SW 1271 (cell line): ENCODE measurements at regions not wholly inside any gene's neighbourhood (a gene's known extent, or its start where the extent isn't known, plus 50 kb on each side); places are given as distances from the start of the nearest gene placed in this dataset.

Experiments used
- DNase-seq, 2 experiments: peaks; one replicate each; lab custom pipeline; 2025; lab: John Stamatoyannopoulos, UW

- no peak for DNase-seq
These were observed 261.7 kb downstream of the GPD2 start for GRCh38 chr2:156697906-156698305.

DNA sequence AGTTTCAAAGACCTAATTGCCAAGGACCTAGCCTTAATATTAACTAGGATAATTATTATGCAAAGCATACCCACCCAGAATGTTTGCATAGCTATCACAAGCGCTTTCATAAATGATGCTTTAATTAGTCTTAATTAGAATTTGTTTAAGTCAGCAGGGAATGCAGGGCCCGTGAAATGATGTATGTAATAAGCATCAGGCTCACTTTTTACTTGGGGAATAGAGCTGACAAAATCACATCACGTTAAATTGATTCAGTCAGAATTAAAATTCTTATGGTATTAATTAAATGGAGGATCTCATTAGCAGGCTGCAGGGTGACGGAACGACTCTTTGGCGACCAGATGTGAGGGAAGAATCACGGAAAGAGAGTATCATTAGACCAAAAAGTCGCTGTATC is 264.5 kb downstream of the GPD2 start:
- no peak for DNase-seq

DNA sequence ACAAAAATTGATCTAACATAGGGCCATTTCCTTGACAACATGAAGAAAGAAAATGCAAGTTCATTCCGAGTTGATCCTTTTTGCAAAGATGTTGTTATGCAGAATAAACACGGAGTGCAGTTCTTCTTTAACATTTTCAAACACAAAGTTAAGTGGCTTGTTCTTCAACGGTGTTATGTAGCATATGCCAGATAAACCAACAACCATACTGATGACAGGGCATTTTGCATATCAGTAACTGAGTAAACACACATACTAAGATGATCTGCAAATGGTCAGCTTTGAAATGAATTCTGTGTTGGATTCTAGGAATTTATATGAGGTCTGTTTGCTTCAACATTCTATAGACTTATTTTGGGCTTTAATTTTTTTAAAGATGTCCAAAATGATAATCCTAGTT is 266.4 kb downstream of the GPD2 start:
- no peak for DNase-seq

DNA sequence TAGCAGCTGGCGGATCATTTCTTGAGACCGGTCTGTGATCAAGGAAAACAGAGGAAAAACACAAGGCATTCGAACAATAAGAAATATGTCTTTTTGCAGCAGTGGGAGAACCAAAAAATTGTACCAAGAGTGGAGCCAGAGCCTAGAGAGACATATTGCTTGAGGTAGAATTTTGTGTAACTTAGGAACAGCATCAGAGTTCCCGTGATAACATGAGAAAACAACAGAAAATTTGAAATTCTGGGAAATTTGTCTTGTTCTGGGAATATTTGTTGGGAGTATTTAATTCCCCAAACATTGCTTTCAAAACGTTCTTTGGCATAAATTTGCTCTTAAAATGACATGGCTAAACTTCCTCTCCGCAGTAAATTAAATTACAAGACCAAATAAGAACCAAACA is 267.5 kb downstream of the GPD2 start:
- DNase-seq = no peak

DNA sequence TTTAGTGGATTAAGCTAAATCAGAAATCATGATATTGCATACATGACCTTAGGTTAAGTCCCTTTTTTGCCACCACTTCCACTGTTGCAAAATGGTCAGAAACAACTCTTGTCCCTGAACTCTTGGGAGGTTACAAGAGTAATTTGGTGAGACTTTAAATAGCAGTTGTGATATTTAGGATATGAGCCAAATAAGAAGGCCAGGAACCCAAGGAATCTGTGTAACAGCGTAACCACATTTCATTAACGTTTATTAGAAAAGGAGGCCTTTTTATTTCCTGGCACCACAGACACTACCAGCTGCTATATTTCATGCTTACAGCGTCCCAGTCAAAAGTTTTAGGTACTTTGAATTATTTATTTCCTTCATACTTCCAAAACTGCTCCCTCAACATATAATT is 268.0 kb downstream of the GPD2 start:
- no peak for DNase-seq

- DNase-seq = no peak
These were observed 268.4 kb downstream of the GPD2 start for GRCh38 chr2:156704617-156705016.

DNA sequence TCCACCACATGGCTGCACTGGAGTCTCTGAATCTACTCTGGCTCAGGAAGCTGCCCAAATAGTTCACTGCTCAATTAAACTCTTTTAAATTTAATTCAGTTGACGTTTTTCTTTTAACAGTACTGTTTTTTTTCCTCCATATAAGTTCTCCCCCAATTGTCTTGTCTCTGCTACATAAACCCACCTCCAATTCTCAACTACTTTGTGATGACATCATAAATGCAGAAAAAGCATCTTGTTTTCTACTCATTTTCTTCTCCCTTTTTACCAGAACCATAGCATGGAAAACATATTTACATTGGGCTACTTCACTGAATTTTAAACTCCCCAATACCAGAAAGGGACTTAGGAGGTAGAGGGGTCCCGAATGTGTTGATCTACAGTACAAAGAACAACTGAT is 270.4 kb downstream of the GPD2 start:
- DNase-seq = no peak

DNA sequence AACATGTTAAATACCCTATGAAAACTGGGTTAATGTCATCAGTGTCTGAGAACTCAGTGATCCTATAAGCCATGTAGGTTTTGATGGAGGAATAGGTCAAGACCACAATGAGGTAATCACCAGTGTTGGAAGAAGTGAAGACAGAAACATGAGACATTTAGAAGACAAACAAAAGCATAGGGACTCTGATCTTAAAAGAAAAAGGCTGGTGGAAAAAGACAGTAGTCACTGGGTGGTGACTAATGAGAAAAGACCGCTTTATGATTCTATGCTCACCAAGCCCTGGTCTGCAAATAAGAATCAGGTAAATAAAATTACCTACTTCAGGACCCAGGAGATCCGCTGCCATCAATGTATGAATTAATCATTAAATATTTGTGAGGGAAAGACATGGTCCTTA is 271.9 kb downstream of the GPD2 start:
- no peak for DNase-seq

DNA sequence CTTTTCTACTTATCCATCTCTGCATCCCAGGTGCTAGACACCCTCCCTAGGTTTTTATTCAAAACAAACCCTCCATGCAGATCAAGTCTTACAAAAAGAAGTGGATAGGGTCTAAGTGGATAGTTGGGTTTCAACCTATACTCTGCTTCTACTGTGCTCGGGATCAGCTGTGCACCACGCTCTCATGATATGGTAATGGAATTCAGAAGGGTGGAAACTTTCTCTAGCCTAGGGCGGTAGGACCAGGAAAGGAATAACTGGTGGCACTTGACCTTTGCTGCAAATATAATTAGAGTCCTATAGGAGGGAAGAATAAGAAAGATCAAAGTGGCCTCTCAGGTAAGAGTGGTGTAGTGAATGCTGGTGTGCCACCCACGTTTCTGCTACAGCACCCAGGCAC is 272.9 kb downstream of the GPD2 start:
- DNase-seq = no peak

DNA sequence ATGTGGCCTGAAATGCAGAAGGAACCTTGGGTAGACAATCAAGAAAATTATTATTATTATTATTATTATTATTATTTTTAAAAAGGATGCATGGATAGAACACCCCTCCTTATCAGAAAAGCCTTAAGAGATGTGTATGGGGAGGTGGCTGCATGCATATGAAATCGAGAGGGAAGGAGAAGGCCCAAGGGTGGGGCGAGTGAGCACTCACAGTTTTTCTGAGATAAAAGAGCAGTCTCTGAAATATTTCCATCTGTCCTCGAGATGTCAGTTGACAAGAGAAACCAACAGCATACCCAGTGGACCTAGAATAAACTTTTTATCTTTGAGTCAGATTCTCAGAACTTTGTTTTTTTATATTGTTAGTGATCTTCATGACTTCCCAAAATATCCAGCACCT is 282.9 kb downstream of the GPD2 start:
- DNase-seq = no peak

DNA sequence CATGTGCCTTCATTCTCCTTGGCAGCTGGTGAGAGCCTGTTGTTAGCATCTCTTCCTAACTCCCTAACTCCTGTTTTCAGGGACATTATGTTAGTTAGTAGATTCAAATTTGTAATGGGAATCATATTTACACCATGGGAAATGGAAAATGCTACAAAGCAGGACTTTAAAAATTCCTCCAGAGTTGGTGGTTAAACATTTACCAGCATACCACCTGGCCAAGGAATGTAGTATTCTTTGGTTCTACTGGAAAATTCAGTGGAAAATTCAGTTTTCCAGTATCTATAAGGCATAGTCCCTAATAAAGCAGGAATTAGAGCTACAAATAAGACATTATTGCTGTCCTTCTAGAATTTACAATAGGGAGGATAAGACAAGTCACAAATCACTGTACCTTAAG is 291.7 kb downstream of the GPD2 start:
- DNase-seq = no peak

GRCh38 chr2:156728328-156728727 is 292.1 kb downstream of the GPD2 start:
- no peak for DNase-seq

DNA sequence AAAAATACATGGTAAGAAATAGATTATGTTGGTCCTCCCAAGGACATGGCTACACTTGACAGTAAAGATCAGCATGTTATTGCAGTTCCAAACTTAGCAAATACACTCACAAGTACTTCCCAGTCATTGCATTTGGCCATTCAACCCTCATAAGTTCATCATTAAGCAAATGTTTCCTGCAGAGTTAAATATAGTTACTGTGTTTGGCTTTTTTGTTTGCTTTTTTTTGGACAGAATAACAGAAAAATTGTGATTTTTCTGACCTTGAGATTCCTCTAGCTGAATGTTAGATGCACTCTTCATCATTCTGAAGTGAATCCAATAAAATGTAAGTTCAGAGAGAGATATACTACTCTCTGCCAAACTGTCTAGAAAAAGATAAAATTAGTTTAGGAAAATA is 295.3 kb downstream of the GPD2 start:
- no peak for DNase-seq

- DNase-seq = no peak
These were observed 300.8 kb downstream of the GPD2 start for GRCh38 chr2:156736950-156737349.

GRCh38 chr2:156739301-156739700 is 303.1 kb downstream of the GPD2 start:
- no peak for DNase-seq

GRCh38 chr2:156745619-156746018 is 309.4 kb downstream of the GPD2 start:
- no peak for DNase-seq

GRCh38 chr2:156748221-156748620 is 312.0 kb downstream of the GPD2 start:
- no peak for DNase-seq

GRCh38 chr2:156752042-156752441 is 315.9 kb downstream of the GPD2 start:
- DNase-seq = no peak

DNA sequence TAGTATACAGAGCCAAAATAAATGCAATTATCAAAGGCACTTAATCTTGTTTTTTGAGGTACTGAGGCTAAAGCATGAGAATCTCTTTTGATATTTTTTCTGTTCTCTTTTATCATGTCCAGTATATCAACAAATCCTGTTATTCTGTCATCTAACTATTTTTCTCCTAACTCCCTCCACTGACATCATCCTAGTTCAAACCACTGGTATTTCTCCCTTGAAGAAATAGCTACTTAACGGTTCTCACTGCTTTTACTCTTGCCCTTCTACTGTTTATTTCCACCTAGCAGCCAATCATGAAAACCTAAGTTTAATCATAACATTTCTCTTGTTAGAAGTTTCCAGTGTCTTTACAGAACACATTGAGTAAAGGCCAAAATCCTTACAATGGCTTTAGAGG is 317.6 kb downstream of the GPD2 start:
- DNase-seq = no peak

GRCh38 chr2:156756516-156756915 is 320.3 kb downstream of the GPD2 start:
- DNase-seq = no peak

GRCh38 chr2:156763174-156763573 is 327.0 kb downstream of the GPD2 start:
- DNase-seq = no peak

- DNase-seq = no peak
These were observed 328.9 kb downstream of the GPD2 start for GRCh38 chr2:156765043-156765442.

- DNase-seq = no peak
These were observed 329.3 kb downstream of the GPD2 start for GRCh38 chr2:156765450-156765849.

GRCh38 chr2:156769802-156770201 is 333.6 kb downstream of the GPD2 start:
- no peak for DNase-seq

- no peak for DNase-seq
These were observed 342.7 kb downstream of the GPD2 start for GRCh38 chr2:156778916-156779315.
